ENCODE measurements at regions not wholly inside any gene's neighbourhood (a gene's known extent, or its start where the extent isn't known, plus 50 kb on each side); places are given as distances from the start of the nearest gene placed in this dataset.

- Histone ChIP-seq H3K9me3 (ENCODE audit: control insufficient read depth in 4 of 4, low read length in 3 of 4) (no peaks in the 10 kb centered on the region), H3K27me3 (ENCODE audit: control insufficient read depth in 4 of 4, insufficient read depth in 4 of 4, low read length in 3 of 4) (no peaks in the 10 kb centered on the region), H3K27ac (ENCODE audit: low read depth in 1 of 2, low read length in 2 of 2) (no peak overlapping the region), H3K9ac (ENCODE audit: low read depth in 1 of 2, low read length in 2 of 2) (no peak overlapping the region), H3K4me1 (ENCODE audit: control insufficient read depth in 4 of 4, insufficient read depth in 4 of 4, low read length in 3 of 4) (no peaks in the 10 kb centered on the region), H3K4me3 (ENCODE audit: low read depth in 1 of 3, low read length in 3 of 3) (no peak overlapping the region), H3K36me3 (ENCODE audit: control insufficient read depth in 4 of 4, insufficient read depth in 3 of 4, low read depth in 1 of 4, low read length in 3 of 4) (no peaks in the 10 kb centered on the region)
- no peak for DNase-seq (ENCODE audit: low spot score)
- TF ChIP-seq FOXA1 (IDR thresholded peaks at IDR 0.05) (no peak), RXRA (IDR thresholded peaks at IDR 0.05) (no peak), MAX (IDR thresholded peaks at IDR 0.05) (no peak), GABPA (IDR thresholded peaks at IDR 0.05 in 1 of 2, conservative IDR thresholded peaks at IDR 0.05 in 1 of 2) (no peak), CTCF (IDR thresholded peaks at IDR 0.05; ENCODE audit: low read depth, low read length, missing input control) (no peak)
- TF ChIP-seq, protein P1, sequence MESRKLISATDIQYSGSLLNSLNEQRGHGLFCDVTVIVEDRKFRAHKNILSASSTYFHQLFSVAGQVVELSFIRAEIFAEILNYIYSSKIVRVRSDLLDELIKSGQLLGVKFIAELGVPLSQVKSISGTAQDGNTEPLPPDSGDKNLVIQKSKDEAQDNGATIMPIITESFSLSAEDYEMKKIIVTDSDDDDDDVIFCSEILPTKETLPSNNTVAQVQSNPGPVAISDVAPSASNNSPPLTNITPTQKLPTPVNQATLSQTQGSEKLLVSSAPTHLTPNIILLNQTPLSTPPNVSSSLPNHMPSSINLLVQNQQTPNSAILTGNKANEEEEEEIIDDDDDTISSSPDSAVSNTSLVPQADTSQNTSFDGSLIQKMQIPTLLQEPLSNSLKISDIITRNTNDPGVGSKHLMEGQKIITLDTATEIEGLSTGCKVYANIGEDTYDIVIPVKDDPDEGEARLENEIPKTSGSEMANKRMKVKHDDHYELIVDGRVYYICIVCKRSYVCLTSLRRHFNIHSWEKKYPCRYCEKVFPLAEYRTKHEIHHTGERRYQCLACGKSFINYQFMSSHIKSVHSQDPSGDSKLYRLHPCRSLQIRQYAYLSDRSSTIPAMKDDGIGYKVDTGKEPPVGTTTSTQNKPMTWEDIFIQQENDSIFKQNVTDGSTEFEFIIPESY (IDR thresholded peaks at IDR 0.05), result no peak
- TF ChIP-seq, protein P2, sequence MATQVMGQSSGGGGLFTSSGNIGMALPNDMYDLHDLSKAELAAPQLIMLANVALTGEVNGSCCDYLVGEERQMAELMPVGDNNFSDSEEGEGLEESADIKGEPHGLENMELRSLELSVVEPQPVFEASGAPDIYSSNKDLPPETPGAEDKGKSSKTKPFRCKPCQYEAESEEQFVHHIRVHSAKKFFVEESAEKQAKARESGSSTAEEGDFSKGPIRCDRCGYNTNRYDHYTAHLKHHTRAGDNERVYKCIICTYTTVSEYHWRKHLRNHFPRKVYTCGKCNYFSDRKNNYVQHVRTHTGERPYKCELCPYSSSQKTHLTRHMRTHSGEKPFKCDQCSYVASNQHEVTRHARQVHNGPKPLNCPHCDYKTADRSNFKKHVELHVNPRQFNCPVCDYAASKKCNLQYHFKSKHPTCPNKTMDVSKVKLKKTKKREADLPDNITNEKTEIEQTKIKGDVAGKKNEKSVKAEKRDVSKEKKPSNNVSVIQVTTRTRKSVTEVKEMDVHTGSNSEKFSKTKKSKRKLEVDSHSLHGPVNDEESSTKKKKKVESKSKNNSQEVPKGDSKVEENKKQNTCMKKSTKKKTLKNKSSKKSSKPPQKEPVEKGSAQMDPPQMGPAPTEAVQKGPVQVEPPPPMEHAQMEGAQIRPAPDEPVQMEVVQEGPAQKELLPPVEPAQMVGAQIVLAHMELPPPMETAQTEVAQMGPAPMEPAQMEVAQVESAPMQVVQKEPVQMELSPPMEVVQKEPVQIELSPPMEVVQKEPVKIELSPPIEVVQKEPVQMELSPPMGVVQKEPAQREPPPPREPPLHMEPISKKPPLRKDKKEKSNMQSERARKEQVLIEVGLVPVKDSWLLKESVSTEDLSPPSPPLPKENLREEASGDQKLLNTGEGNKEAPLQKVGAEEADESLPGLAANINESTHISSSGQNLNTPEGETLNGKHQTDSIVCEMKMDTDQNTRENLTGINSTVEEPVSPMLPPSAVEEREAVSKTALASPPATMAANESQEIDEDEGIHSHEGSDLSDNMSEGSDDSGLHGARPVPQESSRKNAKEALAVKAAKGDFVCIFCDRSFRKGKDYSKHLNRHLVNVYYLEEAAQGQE (IDR thresholded peaks at IDR 0.05), result no peak
- WGBS, result 41% methylated on average over 2 of the region's 2 CpGs
Observed at GRCh38 chr18:60950634-60951033, 382.6 kb upstream of the CDH20 start.

DNA sequence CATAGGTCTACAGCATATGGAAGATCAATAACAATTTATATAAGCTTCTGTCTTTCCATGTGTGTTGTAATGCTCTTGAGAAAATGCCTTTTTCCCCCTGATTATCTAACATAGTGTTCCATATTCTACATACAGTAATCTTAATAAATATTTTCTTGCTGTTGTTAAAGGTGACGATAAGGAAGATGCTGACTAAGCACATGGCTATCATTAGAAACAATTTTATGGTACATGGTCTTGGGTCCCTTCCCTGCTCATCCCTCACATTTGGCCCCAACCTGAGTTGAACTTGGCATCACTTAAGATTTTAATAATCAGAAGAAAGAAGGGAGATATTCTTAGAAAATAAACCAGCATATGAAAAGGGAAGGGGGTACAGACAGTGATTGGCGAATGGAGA is 382.1 kb upstream of the CDH20 start:
- Histone ChIP-seq H3K4me3 (ENCODE audit: low read depth in 1 of 3, low read length in 3 of 3) (no peak overlapping the region), H3K27ac (ENCODE audit: low read depth in 1 of 2, low read length in 2 of 2) (no peak overlapping the region), H3K4me1 (ENCODE audit: control insufficient read depth in 4 of 4, insufficient read depth in 4 of 4, low read length in 3 of 4) (no peaks in the 10 kb centered on the region), H3K9me3 (ENCODE audit: control insufficient read depth in 4 of 4, low read length in 3 of 4) (no peaks in the 10 kb centered on the region), H3K36me3 (ENCODE audit: control insufficient read depth in 4 of 4, insufficient read depth in 3 of 4, low read depth in 1 of 4, low read length in 3 of 4) (no peaks in the 10 kb centered on the region), H3K9ac (ENCODE audit: low read depth in 1 of 2, low read length in 2 of 2) (no peak overlapping the region), H3K27me3 (ENCODE audit: control insufficient read depth in 4 of 4, insufficient read depth in 4 of 4, low read length in 3 of 4) (no peaks in the 10 kb centered on the region)
- DNase-seq (ENCODE audit: low spot score), result no peak
- WGBS, result 84% methylated on average over 2 of the region's 2 CpGs
- TF ChIP-seq, protein P1 (IDR thresholded peaks at IDR 0.05), result no peak
- TF ChIP-seq ATF3 (IDR thresholded peaks at IDR 0.05) (no peak), EGR1 (IDR thresholded peaks at IDR 0.05; ENCODE audit: low read depth in 2 of 2) (no peak), HNF4A (conservative IDR thresholded peaks at IDR 0.05) (no peak), FOXA2 (IDR thresholded peaks at IDR 0.05) (no peak), RAD21 (IDR thresholded peaks at IDR 0.05) (no peak), YY1 (IDR thresholded peaks at IDR 0.05) (no peak), GABPA (IDR thresholded peaks at IDR 0.05 in 1 of 2, conservative IDR thresholded peaks at IDR 0.05 in 1 of 2) (no peak), JUND (IDR thresholded peaks at IDR 0.05) (no peak), SP1 (IDR thresholded peaks at IDR 0.05) (no peak), HNF4G (IDR thresholded peaks at IDR 0.05) (no peak), CTCF (IDR thresholded peaks at IDR 0.05; ENCODE audit: low read depth, low read length, missing input control) (no peak), RXRA (IDR thresholded peaks at IDR 0.05) (no peak), FOXA1 (IDR thresholded peaks at IDR 0.05) (no peak)
